GM18868 (cell line): ENCODE measurements at regions not wholly inside any gene's neighbourhood (a gene's known extent, or its start where the extent isn't known, plus 50 kb on each side); places are given as distances from the start of the nearest gene placed in this dataset.
"Not testable (repeated sequence)": the region's sequence is repeated elsewhere in the genome, so short reads cannot be mapped to it uniquely, and the experiment has no call there.

Experiments used
- ATAC-seq: cut with Tn5 transposase; IDR thresholded peaks from one replicate; pipeline ENCODE4 v1.9.1; 2021; ENCODE audit warnings: mild to moderate bottlenecking, moderate library complexity; ENCODE audit not compliant: unreplicated experiment

DNA sequence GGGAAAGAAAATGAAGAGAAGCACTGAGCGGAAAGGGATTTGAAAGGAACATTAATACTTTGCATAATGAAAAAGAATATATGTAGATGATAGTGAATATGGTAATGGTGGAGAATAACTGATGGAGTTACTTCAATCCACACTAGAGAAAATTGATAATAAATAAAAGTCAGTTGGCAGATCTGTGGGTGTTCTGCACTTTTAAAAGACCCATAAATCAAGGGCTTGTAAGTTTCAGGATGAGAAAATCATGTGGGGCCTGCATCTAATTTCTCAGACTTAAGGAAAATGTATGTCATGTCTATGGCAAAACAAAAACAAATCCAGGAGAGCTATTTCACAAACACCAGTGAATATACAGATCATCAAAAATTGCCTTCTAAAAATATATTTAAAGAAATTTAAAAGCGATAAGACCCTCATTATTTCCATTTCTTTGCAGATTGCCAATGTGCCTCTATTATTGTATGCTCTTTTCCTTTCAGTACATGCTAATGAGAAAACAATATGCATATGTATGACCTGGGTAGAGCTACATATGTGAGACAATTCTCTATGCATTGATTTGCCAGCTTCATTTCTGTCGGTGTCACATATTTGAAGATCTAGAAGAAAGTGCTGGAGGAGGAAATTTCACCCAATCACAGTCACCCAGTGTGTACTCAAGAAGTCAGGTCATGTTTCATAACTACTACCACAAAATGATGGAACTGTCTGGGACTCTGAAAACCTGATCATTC, 269.9 kb upstream of the PDZRN3 start:
- no peak for ATAC-seq

DNA sequence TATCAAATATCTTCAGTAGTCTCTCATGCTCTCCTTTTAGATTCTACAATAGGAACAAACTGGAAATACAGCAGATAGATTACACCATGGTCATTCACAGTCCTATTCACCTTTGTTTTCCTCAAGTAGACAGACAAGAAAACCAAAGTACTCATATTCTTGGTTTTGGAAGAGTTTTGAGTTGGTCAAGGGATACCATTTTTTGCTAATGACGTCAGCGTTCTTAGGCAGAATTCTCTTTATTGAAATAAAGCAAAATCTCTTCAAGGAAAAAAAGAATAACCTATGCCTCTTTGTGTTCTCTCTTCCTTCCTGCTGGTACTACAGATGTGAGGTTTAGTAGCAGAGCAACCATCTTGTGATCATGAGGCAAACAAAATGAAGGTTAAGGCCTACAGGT, 268.3 kb upstream of the PDZRN3 start:
- no peak for ATAC-seq

DNA sequence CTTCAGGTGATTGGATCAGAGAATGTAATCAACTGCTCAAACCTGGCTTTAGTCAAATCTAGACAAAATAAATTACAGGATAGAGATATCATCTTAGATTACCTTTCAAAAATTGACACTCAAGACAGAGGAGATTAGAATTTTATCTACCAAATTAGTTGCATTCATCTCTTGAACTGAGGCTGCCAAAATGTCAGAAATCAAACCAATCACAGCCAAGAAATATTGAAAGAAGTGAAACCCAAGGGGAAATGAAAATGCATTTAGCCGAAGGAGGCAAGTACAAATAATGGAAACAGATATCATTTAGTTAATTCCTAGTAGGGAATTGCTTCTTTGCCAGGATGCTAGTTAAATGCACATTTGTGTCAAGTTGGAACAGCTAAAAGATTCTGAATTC, 261.1 kb upstream of the PDZRN3 start:
- no peak for ATAC-seq

DNA sequence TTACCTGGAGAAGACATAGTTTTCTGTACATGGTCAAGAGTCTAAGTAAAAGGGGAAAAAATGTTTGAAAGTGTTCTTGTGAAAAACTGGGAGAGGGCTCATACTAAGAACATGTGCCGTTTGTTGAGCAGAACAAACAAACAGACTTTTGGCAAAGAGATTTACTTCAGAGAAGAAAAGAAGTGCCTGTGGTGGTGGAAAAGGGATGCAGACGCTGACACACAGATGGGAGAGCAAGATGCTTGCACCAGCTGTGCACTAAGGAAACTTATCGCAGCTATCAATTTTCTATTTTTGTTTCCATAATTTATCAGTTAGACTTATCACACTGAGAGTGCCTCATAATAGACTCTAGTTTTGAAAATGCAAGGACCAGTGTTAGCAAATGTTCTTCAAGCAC, 259.6 kb upstream of the PDZRN3 start:
- ATAC-seq: no peak

DNA sequence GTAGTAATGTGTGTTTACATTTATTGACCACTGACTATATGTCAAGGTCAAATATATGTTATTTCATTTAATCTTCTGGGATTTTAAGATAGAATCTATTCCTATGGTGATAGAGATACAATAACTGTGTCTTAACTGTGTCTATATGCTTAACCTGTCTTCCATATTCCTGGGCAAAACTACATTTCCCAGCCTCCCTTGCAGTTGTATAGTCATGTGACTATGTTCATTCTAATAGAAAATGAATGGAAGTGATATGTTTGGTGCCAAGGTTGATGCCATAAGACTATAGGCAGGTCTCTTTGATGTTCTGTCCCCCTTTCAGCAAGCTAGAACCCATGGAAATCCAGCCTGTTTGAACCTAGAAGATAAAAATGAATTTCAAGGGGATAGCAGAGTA, 258.8 kb upstream of the PDZRN3 start:
- no peak for ATAC-seq

DNA sequence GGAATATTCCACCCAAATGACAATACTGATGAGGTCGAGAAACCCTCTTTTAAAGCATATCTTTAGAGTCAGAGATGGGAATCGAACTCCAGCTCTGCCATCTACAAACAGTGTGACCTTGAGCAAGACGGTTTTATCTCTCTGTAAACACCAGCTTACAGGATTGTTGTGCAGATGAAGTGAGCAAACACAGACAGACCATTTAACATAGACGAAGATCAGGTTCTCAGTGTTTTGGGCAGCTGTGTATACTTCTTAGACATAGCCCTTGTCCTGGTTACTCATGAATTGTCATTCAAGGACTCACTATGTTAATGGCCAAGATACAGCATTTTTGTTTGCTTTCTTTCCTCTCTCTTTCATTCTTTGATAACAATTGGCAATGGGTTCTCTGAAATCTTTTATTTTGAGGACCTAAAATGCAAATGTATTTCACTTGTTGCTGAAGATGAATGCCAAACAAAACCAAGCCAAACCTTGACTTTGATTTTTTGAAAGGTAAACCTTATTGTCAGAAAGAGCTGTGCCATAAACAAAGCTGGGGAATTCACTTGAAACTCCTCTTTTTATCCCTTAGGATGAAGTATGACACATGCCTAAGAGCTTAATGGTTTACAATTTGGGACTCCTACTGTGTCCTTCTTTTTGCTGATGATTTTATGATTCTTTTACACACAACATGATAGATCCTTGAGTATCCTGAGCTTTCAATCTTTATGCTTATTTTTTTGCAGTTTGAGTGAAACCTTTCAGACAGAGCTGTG, 250.0 kb upstream of the PDZRN3 start:
- no peak for ATAC-seq

DNA sequence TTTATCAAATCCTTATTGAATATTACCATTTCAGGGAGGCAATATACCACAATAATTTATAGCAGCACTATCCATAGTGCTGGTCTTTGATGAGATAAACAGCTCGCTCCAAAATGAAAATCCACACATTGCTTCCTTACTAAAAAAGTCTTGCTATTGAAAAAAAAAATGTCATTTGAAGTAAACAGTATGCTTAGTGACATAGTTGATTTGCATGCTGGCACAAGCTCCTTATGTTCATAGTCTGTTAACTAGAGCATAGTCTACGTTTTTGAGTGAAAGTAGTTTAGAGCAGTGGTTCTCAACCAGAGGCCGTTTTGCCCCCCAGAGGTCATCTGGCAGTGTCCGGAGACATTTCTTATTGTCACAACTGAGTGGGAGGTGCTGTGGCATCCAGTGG, 249.4 kb upstream of the PDZRN3 start:
- no peak for ATAC-seq

DNA sequence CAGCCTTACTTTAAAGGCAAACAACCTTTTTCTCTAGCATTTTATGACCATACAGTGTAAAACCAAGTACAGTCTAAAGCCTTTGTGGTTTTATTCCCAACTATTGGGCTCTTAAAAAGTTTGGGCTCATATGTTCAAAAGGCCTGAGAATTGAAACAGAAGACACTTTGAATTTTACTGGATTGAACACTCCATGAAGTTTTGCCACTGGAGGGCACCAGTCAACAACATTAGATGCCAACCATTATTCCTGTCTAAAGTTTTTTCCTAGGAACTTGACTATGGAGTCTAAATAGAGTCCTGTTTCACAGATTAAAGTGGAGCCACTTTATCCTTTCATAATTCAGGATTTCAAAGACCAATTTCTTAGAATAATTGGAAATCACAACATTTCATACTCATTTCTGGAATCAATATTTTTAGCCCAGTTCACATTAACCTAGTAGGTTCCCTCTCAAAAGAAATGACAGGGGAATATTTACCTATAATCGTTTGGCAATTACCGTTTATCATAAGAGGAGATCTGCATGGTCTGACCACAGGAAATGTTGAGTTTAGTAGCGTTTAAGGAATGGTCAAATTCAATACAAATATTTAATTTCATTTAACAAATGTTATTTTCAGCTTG, 244.1 kb upstream of the PDZRN3 start:
- ATAC-seq: no peak

DNA sequence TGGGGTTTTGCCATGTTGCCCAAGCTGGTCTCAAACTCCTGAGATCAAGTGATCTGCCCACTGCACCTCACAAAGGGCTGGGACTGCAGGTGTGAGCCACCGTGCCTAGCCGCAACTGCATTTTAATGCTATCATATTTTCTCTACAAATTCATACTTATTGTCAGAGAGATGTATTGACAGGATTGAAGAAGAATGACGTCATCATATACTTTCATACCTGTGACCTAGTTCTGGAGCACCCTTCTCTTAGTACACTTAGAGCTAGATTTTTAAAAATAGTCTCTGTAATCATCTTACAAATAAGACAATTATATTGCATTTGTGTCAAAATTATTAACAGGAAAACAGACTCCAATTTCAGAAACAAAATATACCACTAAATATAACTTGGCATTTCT, 242.8 kb upstream of the PDZRN3 start:
- no peak for ATAC-seq

DNA sequence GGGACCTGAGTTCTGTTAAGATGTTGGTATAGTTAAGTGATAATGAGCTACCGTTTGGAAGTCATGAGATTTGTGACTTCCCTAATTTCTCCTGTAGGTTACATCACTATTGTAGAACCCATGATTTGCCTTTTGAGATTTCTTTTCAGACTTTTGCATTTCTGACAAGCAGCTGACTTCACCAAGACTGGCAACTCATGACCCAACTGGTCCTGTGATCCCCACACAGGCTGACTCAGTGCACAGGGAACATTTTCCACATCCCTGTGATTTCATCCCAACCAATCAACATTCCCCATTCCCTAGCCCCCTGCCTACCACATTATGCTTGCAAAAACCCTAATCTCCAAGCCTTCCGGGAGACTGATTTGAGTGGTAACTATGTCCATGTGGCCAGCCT, 242.1 kb upstream of the PDZRN3 start:
- ATAC-seq: no peak

DNA sequence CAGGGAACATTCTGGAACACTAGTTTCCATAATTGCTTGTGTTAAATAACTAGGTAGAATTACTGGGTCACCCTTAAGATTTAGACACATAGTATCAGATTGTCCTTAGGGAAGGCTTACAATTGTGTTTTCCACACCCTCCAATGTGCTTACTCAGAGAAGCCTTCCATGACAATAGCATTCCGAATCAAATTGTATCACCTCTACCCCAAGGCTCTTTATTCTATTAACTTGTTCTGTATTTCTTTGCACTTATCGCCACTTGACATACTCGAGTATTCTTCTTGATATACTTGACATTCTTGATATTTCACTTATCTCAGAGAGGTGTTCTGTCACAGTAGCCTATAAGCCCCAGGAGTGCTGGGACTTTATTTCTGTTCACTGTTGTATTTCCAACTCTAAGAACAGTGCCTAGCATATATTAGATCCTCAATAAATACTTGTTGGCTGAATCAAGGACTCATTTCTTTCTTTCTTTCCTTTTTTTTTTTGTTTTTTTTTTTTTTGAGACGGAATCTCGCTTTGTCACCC, 238.9 kb upstream of the PDZRN3 start:
- ATAC-seq: no peak

DNA sequence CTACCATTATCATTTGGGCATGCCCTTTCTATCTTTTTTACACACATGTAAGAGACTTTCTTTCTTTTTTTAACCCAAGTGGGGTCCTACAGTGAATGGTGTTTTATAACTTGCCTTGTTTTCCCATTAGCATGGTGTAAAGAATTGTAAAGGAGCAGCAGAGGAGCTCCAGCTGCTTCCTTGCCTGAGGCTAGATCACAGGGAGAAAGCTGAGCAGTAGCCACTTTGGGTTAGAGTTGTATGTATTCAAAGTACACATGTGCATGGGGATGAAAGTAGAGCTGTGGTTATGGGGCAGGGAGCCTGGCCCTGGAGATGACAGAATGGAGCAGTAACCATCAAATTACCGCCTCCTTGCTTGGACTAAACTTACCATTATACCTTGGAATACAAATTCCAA, 231.1 kb upstream of the PDZRN3 start:
- no peak for ATAC-seq

DNA sequence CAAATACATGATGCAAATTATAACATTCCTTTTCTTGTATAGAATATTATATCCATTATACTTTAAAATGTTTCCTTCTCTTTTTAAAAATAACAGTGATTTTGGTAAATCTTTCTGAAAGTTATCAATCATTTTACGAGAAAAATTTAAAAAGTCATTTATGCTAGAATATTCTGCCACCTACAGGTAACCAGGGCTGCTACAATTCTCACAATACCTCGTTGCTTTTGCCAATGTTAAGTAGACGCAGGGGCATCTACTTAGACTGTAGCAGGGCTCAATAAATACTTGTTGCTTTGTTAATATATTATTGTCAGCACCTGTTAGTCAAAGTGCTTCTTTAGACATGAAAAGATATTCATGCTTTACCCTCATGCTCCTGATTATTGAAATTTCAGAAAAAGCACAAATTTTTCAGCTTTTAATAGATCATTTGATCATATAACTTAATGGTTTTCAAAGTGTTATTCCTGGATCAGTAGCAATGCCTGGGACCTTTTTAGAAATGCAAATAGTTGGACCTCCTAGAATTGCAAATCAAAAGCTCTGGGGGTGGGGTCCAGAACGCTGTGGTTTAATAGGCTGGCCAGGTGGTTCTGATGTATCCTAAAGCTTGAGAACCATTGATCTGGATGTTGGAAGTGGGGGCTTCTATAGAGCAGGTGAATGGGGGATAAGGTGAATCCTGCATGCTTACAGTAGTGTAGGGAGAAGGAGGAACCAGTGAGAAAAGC, 223.6 kb upstream of the PDZRN3 start:
- ATAC-seq: no peak

DNA sequence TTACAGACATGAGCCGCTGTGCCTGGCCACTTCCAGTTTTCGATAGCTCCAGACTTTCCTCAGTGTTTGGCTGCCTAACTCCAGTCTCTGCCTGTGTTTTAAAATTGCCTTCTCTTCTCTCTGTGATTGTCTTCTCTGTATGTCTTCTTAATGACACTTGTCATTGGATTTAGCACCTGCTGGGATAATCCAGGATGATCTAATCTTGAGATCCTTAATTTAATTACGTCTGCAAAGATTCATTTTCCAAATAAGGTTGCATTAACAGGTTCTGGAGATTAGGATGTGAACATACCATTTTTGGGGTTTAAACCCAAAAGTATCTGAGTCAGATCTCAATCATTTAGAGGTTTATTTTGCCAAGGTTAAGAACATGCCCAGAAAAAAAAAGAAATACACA, 222.2 kb upstream of the PDZRN3 start:
- ATAC-seq: no peak

DNA sequence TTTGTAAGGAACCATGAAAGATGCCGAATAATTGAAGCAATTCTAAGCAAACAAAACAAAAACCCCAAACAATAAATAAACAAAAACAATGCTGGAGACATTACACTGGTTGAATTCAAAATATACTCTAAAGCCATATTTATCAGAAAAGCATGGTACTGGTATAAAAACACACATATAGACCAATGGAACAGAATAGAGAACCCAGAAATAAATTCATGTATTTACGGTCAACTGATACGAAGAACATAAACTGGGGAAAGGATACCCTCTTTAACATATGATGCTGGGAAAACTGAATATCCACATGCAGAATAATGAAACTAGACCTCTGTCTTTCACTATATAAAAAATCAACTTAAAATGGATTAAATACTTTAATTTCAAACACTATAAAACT, 214.3 kb upstream of the PDZRN3 start:
- ATAC-seq: no peak

DNA sequence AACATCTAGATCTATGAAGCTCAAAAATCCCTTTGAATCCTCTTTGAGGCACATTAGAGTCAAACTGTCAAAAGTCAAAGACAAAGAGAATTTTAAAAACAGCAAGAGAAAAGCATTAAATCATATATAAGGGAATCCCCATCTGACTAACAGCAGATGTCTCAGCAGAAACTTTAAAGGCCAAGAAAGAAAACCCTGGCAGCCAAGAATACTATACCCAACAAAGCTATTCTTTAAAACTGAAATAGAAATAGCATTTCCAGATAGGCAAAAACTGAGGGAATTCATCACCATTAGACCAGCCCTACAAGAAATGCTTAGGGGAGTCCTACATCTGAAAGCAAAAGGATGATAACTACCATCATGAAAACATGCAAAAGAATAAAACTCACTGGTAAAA, 211.2 kb upstream of the PDZRN3 start:
- no peak for ATAC-seq

DNA sequence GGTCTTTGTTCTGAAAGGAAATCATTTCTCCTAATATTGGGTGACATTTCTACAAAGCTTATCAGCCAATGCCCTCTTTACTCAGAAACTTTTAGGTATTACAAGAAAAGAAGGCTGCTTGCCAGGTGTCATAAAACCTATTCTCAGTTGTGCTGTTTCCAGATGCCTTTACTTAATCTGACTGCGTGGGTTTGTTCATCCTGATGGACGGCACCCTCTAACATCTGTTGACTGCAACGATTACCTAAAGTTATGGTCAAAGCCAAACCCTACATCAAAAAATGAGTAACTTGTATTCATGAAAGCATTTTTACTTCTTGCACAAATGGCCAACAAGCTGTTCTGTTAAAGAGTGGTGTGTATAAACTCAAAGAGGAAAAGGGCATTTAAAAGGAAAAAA, 207.7 kb upstream of the PDZRN3 start:
- no peak for ATAC-seq

DNA sequence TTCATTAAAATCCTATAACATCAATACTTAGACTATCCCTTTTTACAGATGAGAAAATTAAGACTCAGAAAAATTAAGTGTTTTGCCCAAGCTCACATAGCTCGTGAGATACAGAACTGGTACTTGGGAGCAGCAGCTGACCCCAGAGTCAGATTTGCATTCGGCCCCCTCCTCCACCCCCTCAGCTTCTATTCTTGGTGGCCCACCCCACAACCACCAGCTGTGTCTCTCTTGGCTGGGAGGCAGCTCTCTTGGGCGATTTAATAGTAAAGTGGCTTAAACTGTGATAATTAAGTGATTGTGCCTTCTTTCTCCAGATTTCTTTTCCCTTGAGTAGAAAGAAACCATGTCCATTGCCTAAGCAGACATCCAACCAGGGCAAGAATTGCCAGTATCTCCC, 203.6 kb upstream of the PDZRN3 start:
- ATAC-seq: no peak

DNA sequence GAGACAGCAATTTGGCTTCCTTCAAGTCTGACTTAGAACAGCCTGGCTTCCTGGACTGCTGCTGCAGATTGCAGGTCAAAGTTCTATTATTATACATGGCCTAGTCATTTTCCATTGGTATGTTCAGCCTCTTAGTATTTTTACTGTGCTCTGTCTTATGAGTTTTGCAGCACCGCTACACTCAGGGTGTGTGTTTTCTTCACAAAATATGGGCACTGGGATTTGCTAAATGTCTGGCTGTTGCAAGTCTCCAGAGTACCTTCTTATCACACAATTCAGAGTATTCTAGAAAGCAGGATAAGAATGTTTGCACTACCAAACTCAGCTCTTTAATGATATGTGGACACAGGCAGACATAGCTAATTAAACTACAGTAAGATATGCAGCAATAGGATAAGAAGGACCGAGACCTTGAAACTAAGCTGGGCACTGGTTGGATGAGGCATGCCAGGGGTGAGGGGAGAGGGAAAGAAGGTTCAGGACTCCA, 203.0 kb upstream of the PDZRN3 start:
- no peak for ATAC-seq

DNA sequence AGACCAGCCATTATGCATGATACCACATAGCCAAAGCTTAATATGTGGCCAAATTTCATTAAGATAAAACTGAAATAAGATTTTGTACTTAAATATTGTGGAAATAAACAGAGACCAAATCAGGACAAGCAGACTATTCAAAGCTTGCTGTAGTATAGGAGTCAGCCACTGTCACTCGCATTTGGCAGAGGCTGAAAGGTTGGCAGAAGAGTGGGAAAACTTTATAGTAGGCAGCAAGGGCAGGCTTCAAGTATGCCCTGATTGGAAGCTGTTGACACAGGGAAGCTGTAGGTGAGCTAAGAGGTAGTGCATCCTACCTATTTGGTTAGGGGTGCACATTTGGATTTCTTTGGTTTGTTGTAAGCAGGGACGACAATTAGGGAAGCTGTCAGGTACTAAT, 202.5 kb upstream of the PDZRN3 start:
- ATAC-seq: no peak

DNA sequence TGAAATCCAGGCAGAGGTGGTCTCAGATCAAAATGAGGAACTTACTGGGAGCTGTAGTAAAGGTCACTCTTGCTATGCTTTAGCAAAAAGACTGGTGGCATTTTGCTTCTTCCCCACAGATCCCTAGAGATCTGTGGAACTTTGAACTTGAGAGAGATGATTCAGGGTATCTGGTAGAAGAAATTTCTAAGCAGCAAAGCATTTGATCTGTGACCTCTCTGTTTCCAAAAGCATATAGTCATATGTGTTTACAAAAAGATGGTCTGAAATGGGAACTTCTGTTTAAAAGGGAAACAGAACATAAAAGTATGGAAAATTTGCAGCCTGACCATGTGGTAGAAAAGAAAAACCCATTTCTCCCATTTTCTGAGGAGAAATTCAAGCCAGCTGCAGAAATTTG, 196.2 kb upstream of the PDZRN3 start:
- not testable (repeated sequence) for ATAC-seq
